ENCODE measurements at regions not wholly inside any gene's neighbourhood (a gene's known extent, or its start where the extent isn't known, plus 50 kb on each side); places are given as distances from the start of the nearest gene placed in this dataset.

DNA sequence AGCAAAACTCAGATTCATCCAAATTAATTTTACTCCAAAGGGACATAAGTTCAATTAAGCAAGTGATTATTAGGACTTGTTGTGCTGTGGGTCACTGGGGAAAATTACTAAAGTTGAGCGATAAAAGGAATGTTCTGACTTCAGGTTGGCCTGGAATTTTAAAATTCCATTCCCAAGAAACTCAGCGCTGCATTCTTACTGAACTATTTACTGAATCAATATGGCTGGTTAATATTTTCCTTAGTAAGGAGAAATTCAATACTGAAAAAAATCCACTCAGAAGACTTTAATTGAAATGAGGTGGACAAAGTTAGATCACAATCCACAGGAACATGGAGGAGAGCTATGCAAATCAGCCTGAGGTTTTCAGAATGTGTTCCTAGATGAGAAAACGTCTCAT lies 578.9 kb upstream of the NR5A2 start:
- TF ChIP-seq, protein P1, sequence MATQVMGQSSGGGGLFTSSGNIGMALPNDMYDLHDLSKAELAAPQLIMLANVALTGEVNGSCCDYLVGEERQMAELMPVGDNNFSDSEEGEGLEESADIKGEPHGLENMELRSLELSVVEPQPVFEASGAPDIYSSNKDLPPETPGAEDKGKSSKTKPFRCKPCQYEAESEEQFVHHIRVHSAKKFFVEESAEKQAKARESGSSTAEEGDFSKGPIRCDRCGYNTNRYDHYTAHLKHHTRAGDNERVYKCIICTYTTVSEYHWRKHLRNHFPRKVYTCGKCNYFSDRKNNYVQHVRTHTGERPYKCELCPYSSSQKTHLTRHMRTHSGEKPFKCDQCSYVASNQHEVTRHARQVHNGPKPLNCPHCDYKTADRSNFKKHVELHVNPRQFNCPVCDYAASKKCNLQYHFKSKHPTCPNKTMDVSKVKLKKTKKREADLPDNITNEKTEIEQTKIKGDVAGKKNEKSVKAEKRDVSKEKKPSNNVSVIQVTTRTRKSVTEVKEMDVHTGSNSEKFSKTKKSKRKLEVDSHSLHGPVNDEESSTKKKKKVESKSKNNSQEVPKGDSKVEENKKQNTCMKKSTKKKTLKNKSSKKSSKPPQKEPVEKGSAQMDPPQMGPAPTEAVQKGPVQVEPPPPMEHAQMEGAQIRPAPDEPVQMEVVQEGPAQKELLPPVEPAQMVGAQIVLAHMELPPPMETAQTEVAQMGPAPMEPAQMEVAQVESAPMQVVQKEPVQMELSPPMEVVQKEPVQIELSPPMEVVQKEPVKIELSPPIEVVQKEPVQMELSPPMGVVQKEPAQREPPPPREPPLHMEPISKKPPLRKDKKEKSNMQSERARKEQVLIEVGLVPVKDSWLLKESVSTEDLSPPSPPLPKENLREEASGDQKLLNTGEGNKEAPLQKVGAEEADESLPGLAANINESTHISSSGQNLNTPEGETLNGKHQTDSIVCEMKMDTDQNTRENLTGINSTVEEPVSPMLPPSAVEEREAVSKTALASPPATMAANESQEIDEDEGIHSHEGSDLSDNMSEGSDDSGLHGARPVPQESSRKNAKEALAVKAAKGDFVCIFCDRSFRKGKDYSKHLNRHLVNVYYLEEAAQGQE (IDR thresholded peaks at IDR 0.05; ENCODE audit: insufficient read depth in 1 of 2, low read depth in 2 of 2, low read length in 2 of 2) = no peak
- TF ChIP-seq SIN3A (IDR thresholded peaks at IDR 0.05; ENCODE audit: borderline replicate concordance, insufficient read depth, low read length) = no peak
- TF ChIP-seq FOXP2 (optimal IDR thresholded peaks at IDR 0.05; ENCODE audit: borderline replicate concordance, extremely low read depth, extremely low read length, insufficient read depth) = no peak
- TF ChIP-seq POLR2AphosphoS5 (IDR thresholded peaks at IDR 0.05; ENCODE audit: low read depth, low read length) = no peak
- TF ChIP-seq TAF1 (IDR thresholded peaks at IDR 0.05; ENCODE audit: borderline replicate concordance, insufficient read depth, low read length) = no peak

DNA sequence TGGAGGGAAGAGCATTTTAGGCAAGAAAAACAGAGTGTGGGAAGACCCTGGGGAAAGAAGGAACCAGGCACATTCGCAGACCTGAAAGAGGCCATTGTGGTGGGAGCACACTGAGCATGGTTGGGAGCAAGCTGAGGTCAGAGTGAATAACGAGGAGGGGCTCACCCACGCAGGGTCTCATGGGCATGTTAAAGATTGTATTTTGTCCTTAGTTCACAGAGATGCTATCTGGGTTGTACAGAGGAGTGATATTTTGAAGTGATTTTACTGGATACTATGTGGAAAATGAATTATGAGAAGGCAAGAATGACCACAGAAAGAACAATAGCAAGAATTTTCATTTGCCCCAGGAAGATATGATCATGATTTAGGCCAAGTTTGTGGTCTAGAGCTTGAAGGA lies 578.3 kb upstream of the NR5A2 start:
- TF ChIP-seq TAF1 (IDR thresholded peaks at IDR 0.05; ENCODE audit: borderline replicate concordance, insufficient read depth, low read length) (no peak), POLR2AphosphoS5 (IDR thresholded peaks at IDR 0.05; ENCODE audit: low read depth, low read length) (no peak), SIN3A (IDR thresholded peaks at IDR 0.05; ENCODE audit: borderline replicate concordance, insufficient read depth, low read length) (no peak), FOXP2 (optimal IDR thresholded peaks at IDR 0.05; ENCODE audit: borderline replicate concordance, extremely low read depth, extremely low read length, insufficient read depth) (no peak)
- TF ChIP-seq, protein P1 (IDR thresholded peaks at IDR 0.05; ENCODE audit: insufficient read depth in 1 of 2, low read depth in 2 of 2, low read length in 2 of 2) = no peak

DNA sequence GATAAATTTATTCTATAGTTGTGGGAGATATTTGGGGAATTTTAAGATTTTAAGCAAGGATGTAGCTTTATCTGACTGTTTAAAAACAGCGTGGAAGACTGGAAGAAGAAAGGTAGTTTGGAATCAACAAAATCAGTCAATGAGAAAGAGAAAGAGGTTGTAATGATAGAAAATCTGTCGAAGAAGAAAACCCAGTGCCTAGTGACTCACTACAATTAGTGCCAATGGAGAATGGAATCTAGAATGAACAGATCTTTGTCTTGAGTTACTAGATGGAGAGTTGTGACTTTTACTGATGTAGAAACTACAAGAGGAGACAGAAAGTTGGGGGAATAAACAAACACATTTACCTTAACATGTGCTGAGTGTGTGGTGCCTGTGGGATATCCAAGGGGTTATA lies 577.8 kb upstream of the NR5A2 start:
- TF ChIP-seq TAF1 (IDR thresholded peaks at IDR 0.05; ENCODE audit: borderline replicate concordance, insufficient read depth, low read length) = no peak
- TF ChIP-seq FOXP2 (optimal IDR thresholded peaks at IDR 0.05; ENCODE audit: borderline replicate concordance, extremely low read depth, extremely low read length, insufficient read depth) = no peak
- TF ChIP-seq SIN3A (IDR thresholded peaks at IDR 0.05; ENCODE audit: borderline replicate concordance, insufficient read depth, low read length) = no peak

- TF ChIP-seq, protein P1 (IDR thresholded peaks at IDR 0.05; ENCODE audit: insufficient read depth in 1 of 2, low read depth in 2 of 2, low read length in 2 of 2) = no peak
- TF ChIP-seq TAF1 (IDR thresholded peaks at IDR 0.05; ENCODE audit: borderline replicate concordance, insufficient read depth, low read length) (no peak), FOXP2 (optimal IDR thresholded peaks at IDR 0.05; ENCODE audit: borderline replicate concordance, extremely low read depth, extremely low read length, insufficient read depth) (no peak), SIN3A (IDR thresholded peaks at IDR 0.05; ENCODE audit: borderline replicate concordance, insufficient read depth, low read length) (no peak), POLR2AphosphoS5 (IDR thresholded peaks at IDR 0.05; ENCODE audit: low read depth, low read length) (no peak)
These were observed 574.9 kb upstream of the NR5A2 start for GRCh38 chr1:199452627-199453026.

DNA sequence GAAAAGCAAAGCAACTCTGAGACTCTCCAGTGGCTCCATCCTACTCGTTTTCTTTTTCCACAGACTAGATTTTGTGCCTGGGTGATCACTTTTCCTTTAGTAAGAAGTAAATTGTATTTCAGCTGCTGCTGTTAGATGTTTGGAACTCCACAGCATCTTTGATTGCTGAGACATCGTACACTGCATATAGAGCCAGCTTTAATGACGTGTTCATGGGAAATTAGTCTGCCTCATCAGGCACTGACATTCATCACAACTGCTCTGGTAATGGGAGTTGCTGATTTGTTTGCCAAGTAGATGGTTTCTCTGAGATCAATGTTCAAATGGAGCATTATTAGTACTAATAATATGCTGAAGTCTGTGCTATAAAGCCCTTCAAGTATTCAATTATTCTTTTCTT lies 573.8 kb upstream of the NR5A2 start:
- TF ChIP-seq FOXP2 (optimal IDR thresholded peaks at IDR 0.05; ENCODE audit: borderline replicate concordance, extremely low read depth, extremely low read length, insufficient read depth) (no peak), SIN3A (IDR thresholded peaks at IDR 0.05; ENCODE audit: borderline replicate concordance, insufficient read depth, low read length) (no peak), TAF1 (IDR thresholded peaks at IDR 0.05; ENCODE audit: borderline replicate concordance, insufficient read depth, low read length) (no peak), POLR2AphosphoS5 (IDR thresholded peaks at IDR 0.05; ENCODE audit: low read depth, low read length) (no peak)
- TF ChIP-seq, protein P1 (IDR thresholded peaks at IDR 0.05; ENCODE audit: insufficient read depth in 1 of 2, low read depth in 2 of 2, low read length in 2 of 2) = no peak

Data from PFSK-1 (cell line).